RWPE2 (cell line): ENCODE measurements at regions not wholly inside any gene's neighbourhood (a gene's known extent, or its start where the extent isn't known, plus 50 kb on each side); places are given as distances from the start of the nearest gene placed in this dataset.

Experiments
- ATAC-seq: fragments of 200-7000 bp; cut with Tn5 transposase; 3 replicates; pipeline ENCODE4 v1.9.1; 2021; ENCODE audit warnings: low read depth
- DNase-seq: peaks from one replicate; pipeline ENCODE4 v3.0.0-alpha.2; 2020; ENCODE audit warnings: low spot score
- H3K27ac ChIP-seq: fragments of 450-650 bp; 2 replicates; pipeline ENCODE4 v1.5.1; 2017; ENCODE audit warnings: mild to moderate bottlenecking; ENCODE audit not compliant: poor library complexity, severe bottlenecking
- H3K27me3 ChIP-seq: fragments of 250-450 bp; sonication (Bioruptor Pico); 2 replicates; pipeline ENCODE4 v1.5.1; 2021; ENCODE audit warnings: mild to moderate bottlenecking, moderate library complexity; ENCODE audit not compliant: insufficient read depth, poor library complexity, severe bottlenecking
- H3K36me3 ChIP-seq: fragments of 250-450 bp; sonication (Bioruptor Pico); 2 replicates; pipeline ENCODE4 v1.5.1; 2020; ENCODE audit warnings: low read depth, mild to moderate bottlenecking, moderate library complexity
- H3K4me1 ChIP-seq: fragments of 250-450 bp; sonication (Bioruptor Pico); 2 replicates; pipeline ENCODE4 v1.5.1; 2021; ENCODE audit warnings: mild to moderate bottlenecking, moderate library complexity; ENCODE audit not compliant: insufficient read depth, poor library complexity, severe bottlenecking
- H3K4me3 ChIP-seq: fragments of 250-450 bp; sonication (Bioruptor Pico); 2 replicates; pipeline ENCODE4 v1.5.1; 2021; ENCODE audit warnings: mild to moderate bottlenecking, moderate library complexity; ENCODE audit not compliant: severe bottlenecking
- H3K9me3 ChIP-seq: fragments of 250-450 bp; sonication (Bioruptor Pico); 2 replicates; pipeline ENCODE4 v1.5.1; 2021; ENCODE audit warnings: mild to moderate bottlenecking, moderate library complexity; ENCODE audit not compliant: severe bottlenecking
- TF ChIP-seq, protein P1 (sequence below): fragments of 450-650 bp; IDR thresholded peaks from one replicate; pipeline ENCODE4 v1.5.1; 2017; ENCODE audit warnings: mild to moderate bottlenecking, moderate library complexity; ENCODE audit not compliant: poor library complexity, severe bottlenecking

GRCh38 chr15:53840681-53841080 lies 81.2 kb upstream of the WDR72 start:
- TF ChIP-seq, protein P1, sequence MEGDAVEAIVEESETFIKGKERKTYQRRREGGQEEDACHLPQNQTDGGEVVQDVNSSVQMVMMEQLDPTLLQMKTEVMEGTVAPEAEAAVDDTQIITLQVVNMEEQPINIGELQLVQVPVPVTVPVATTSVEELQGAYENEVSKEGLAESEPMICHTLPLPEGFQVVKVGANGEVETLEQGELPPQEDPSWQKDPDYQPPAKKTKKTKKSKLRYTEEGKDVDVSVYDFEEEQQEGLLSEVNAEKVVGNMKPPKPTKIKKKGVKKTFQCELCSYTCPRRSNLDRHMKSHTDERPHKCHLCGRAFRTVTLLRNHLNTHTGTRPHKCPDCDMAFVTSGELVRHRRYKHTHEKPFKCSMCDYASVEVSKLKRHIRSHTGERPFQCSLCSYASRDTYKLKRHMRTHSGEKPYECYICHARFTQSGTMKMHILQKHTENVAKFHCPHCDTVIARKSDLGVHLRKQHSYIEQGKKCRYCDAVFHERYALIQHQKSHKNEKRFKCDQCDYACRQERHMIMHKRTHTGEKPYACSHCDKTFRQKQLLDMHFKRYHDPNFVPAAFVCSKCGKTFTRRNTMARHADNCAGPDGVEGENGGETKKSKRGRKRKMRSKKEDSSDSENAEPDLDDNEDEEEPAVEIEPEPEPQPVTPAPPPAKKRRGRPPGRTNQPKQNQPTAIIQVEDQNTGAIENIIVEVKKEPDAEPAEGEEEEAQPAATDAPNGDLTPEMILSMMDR = no peak

GRCh38 chr15:53837263-53837662 lies 77.8 kb upstream of the WDR72 start:
- H3K4me1 ChIP-seq = peaks cover 2% of the 10 kb centered on the region
- ATAC-seq (peak; percentile 68), DNase-seq (no peak)
- H3K4me3 ChIP-seq = no peak overlapping the region
- H3K27me3 ChIP-seq = peaks cover 22% of the 10 kb centered on the region
- no peaks in the 10 kb centered on the region for H3K9me3 ChIP-seq
- H3K27ac ChIP-seq = no peak overlapping the region
- H3K36me3 ChIP-seq = no peaks in the 10 kb centered on the region
- TF ChIP-seq, protein P1 = no peak

More at GRCh38 chr15:53840681-53841080, 81.2 kb upstream of the WDR72 start:
- Histone ChIP-seq H3K4me1 (peaks cover 1% of the 10 kb centered on the region), H3K36me3 (no peaks in the 10 kb centered on the region), H3K4me3 (no peak overlapping the region), H3K9me3 (no peaks in the 10 kb centered on the region), H3K27ac (no peak overlapping the region), H3K27me3 (peaks cover 22% of the 10 kb centered on the region)
- ATAC-seq (peak; percentile 54; the same call in 1 of the 3 replicates), DNase-seq (no peak)

DNA sequence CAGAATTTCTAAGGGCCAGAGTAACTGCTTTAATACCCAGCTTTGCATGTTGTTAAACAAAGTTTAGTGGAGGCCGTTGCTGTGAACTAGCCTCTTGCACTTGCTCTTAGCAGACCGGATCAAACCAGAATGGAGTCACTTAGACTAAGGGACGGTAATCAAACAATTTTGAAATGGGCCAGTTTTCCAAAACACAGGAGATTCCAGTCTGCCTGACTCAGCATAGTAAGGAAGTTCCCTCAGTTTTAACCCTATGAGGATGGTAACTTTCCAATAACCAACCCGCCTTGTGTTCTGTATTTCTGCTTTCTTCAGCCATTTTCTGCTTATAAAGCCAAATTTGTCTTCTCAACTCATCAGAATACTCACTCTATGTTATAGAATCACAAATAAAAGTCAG lies 77.2 kb upstream of the WDR72 start:
- Histone ChIP-seq H3K4me1 (peaks cover 2% of the 10 kb centered on the region), H3K36me3 (no peaks in the 10 kb centered on the region), H3K9me3 (no peaks in the 10 kb centered on the region), H3K27me3 (peaks cover 20% of the 10 kb centered on the region), H3K27ac (no peak overlapping the region), H3K4me3 (no peak overlapping the region)
- TF ChIP-seq, protein P1 = no peak
- DNase-seq (no peak), ATAC-seq (no peak)

- no peaks in the 10 kb centered on the region for H3K36me3 ChIP-seq
- ATAC-seq = peak; percentile 85
- H3K9me3 ChIP-seq = no peaks in the 10 kb centered on the region
- TF ChIP-seq, protein P1 = no peak
- peaks cover 19% of the 10 kb centered on the region for H3K27me3 ChIP-seq
- no peak overlapping the region for H3K27ac ChIP-seq
- H3K4me3 ChIP-seq = no peak overlapping the region
- DNase-seq = no peak
- peaks cover 2% of the 10 kb centered on the region for H3K4me1 ChIP-seq
Observed at GRCh38 chr15:53835309-53835708, 75.8 kb upstream of the WDR72 start.

GRCh38 chr15:53834214-53834613 lies 74.8 kb upstream of the WDR72 start:
- no peak for DNase-seq
- Histone ChIP-seq H3K9me3 (no peaks in the 10 kb centered on the region), H3K4me3 (no peak overlapping the region), H3K36me3 (no peaks in the 10 kb centered on the region), H3K4me1 (peaks cover 2% of the 10 kb centered on the region), H3K27me3 (peaks cover 14% of the 10 kb centered on the region), H3K27ac (no peak overlapping the region)
- ATAC-seq = no peak
- TF ChIP-seq, protein P1 = no peak
